ENCODE measurements at regions not wholly inside any gene's neighbourhood (a gene's known extent, or its start where the extent isn't known, plus 50 kb on each side); places are given as distances from the start of the nearest gene placed in this dataset.

- no peak for TF ChIP-seq POLR2AphosphoS5 (IDR thresholded peaks at IDR 0.05; ENCODE audit: low read depth, low read length)
- TF ChIP-seq TAF1 (IDR thresholded peaks at IDR 0.05; ENCODE audit: borderline replicate concordance, insufficient read depth, low read length) = no peak
- no peak for TF ChIP-seq SIN3A (IDR thresholded peaks at IDR 0.05; ENCODE audit: borderline replicate concordance, insufficient read depth, low read length)
- no peak for TF ChIP-seq REST (IDR thresholded peaks at IDR 0.05; ENCODE audit: insufficient read depth in 1 of 2, low read depth in 2 of 2, low read length in 2 of 2)
- TF ChIP-seq FOXP2 (optimal IDR thresholded peaks at IDR 0.05; ENCODE audit: borderline replicate concordance, extremely low read depth, extremely low read length, insufficient read depth) = no peak
Measured at GRCh38 chr5:4780633-4781032, 359.5 kb upstream of the ADAMTS16 start.

Data from PFSK-1 (cell line).